K562 (cell line): ENCODE measurements at regions not wholly inside any gene's neighbourhood (a gene's known extent, or its start where the extent isn't known, plus 50 kb on each side); places are given as distances from the start of the nearest gene placed in this dataset.
A peak's percentile ranks its signal among the peaks of the same experiment; 100 is the strongest.

Experiments
- ATAC-seq: fragments of 200-7000 bp; cut with Tn5 transposase; 3 replicates; pipeline ENCODE4 v1.9.1; 2020; ENCODE audit warnings: moderate library complexity
- BruUV-seq: library from RNA; stranded (reverse); fragments of 400-500 nt; replicated peaks from 2 replicates; lab custom pipeline; 2021; lab: Mats Ljungman, UMichigan
- CTCF ChIA-PET: fragments of 300-600 bp; formaldehyde crosslinking; extraction: SDS; loops from one replicate; lab custom pipeline; 2021; ENCODE audit warnings: low intra/inter-chr PET ratio; lab: Yijun Ruan, JAX
- POLR2A ChIA-PET: fragments of 300-600, 350-650 bp; sonication (Branson Sonifier 250); formaldehyde crosslinking; extraction: SDS; loops from one replicate; lab custom pipeline; 2021; ENCODE audit warnings: antibody characterized with exemption, inconsistent platforms; lab: Yijun Ruan, JAX
- DNase-seq, 4 experiments: peaks; one replicate each; pipeline versions ENCODE4 v3.0.0 to v3.0.0-alpha.2; 2011 to 2018; ENCODE audit warnings: low spot score in 3 of 4, mixed read lengths in 3 of 4; ENCODE audit errors: extremely low read depth in 1 of 4
- FAIRE-seq: peaks from 2 replicates; lab custom pipeline; 2011; peaks lifted over from hg19 to GRCh38; lab: Jason Lieb, UNC
- H2AFZ ChIP-seq: 2 replicates; pipeline ENCODE4 v1.6.0; 2011; ENCODE audit warnings: low read depth, low read length, control low read depth, inconsistent platforms
- H3K27ac ChIP-seq: fragments of 200-600 bp; 3 replicates; pipeline ENCODE4 v1.8.0; 2011; ENCODE audit warnings: low read depth, mild to moderate bottlenecking, control low read depth, inconsistent platforms, low read length, moderate library complexity, mixed read lengths; ENCODE audit errors: extremely low read depth
- H3K27me3 ChIP-seq, 2 experiments: fragments of 300-600 bp in 1 of 2; 2 replicates in 1 of 2; 3 replicates in 1 of 2; pipeline versions ENCODE4 v1.6.0 to v1.8.0; 2011; ENCODE audit warnings: inconsistent platforms in 2 of 2, low read length in 2 of 2, mild to moderate bottlenecking in 1 of 2, mixed read lengths in 1 of 2, moderate library complexity in 1 of 2; ENCODE audit not compliant: control insufficient read depth in 2 of 2, insufficient read depth in 2 of 2
- H3K36me3 ChIP-seq: fragments of 300-600 bp; 3 replicates; pipeline ENCODE4 v1.8.0; 2011; ENCODE audit warnings: mild to moderate bottlenecking, low read length, inconsistent platforms; ENCODE audit not compliant: control insufficient read depth, insufficient read depth
- H3K4me1 ChIP-seq, 2 experiments: fragments of 200-600 bp in 1 of 2; replicated peaks in 1 of 2; 2 replicates in 1 of 2; 3 replicates in 1 of 2; pipeline versions ENCODE4 v1.5.1 to v1.8.0; 2011; ENCODE audit warnings: inconsistent platforms in 2 of 2, low read length in 2 of 2, mild to moderate bottlenecking in 1 of 2, mixed read lengths in 1 of 2, moderate library complexity in 1 of 2; ENCODE audit not compliant: control insufficient read depth in 2 of 2, insufficient read depth in 2 of 2
- H3K4me2 ChIP-seq: 2 replicates; pipeline ENCODE4 v1.6.1; 2011; ENCODE audit warnings: low read length, control low read depth, inconsistent platforms, mixed read lengths; ENCODE audit not compliant: insufficient read depth
- H3K4me3 ChIP-seq: fragments of 200-600 bp; sonication (generic), shearing (Covaris generic); 2 replicates; pipeline ENCODE4 v1.5.1; 2016; ENCODE audit warnings: control low read depth, inconsistent platforms
- H3K79me2 ChIP-seq: fragments of 200-600 bp; 3 replicates; pipeline ENCODE4 v1.8.0; 2011; ENCODE audit warnings: low read length, inconsistent platforms; ENCODE audit not compliant: control insufficient read depth, insufficient read depth
- H3K9ac ChIP-seq, 2 experiments: 2 replicates each; pipeline versions ENCODE4 v1.6.0 to v1.6.1; 2011; ENCODE audit warnings: low read depth in 2 of 2, low read length in 2 of 2, control low read depth in 1 of 2, inconsistent platforms in 1 of 2, mild to moderate bottlenecking in 1 of 2, mixed read lengths in 1 of 2; ENCODE audit not compliant: insufficient read depth in 1 of 2
- H3K9me1 ChIP-seq: one replicate; pipeline ENCODE4 v1.6.0; 2011; ENCODE audit warnings: inconsistent platforms, mild to moderate bottlenecking, low read length, moderate library complexity; ENCODE audit not compliant: control insufficient read depth, insufficient read depth
- H3K9me3 ChIP-seq: replicated peaks from 2 replicates; pipeline ENCODE4 v1.5.1; 2011; ENCODE audit warnings: low read depth, low read length, inconsistent platforms; ENCODE audit not compliant: control insufficient read depth, insufficient read depth
- H4K20me1 ChIP-seq: replicated peaks from 2 replicates; pipeline ENCODE4 v1.6.1; 2011; ENCODE audit warnings: low read length, inconsistent platforms, mixed read lengths; ENCODE audit not compliant: control insufficient read depth, insufficient read depth
- ARID1B ChIP-seq: fragments of 450-650 bp; IDR thresholded peaks from 2 replicates; pipeline ENCODE4 v1.6.1; 2016; ENCODE audit warnings: antibody characterized with exemption, mild to moderate bottlenecking, inconsistent platforms
- CEBPG ChIP-seq, 3 experiments: fragments of 200-800 bp in 1 of 3; sonication (Bioruptor generic) in 1 of 3; sonication (generic) in 1 of 3; formaldehyde crosslinking in 1 of 3; IDR thresholded peaks in 2 of 3; conservative IDR thresholded peaks in 1 of 3; 2 replicates each; pipeline versions ENCODE4 v1.6.1 to v1.8.0; 2016 to 2022; ENCODE audit warnings: missing compliant biosample characterization in 2 of 3, missing genetic modification characterization in 2 of 3, mild to moderate bottlenecking in 1 of 3, missing genetic modification reagents in 1 of 3
- FOSL1 ChIP-seq: fragments of 200-800 bp; sonication (Bioruptor generic); conservative IDR thresholded peaks from 2 replicates; pipeline ENCODE4 v1.6.1; 2016; ENCODE audit warnings: missing genetic modification characterization, missing compliant biosample characterization
- JUND ChIP-seq, 2 experiments: IDR thresholded peaks; 2 replicates in 1 of 2; 3 replicates in 1 of 2; pipeline ENCODE4 v1.6.1; 2011; ENCODE audit warnings: borderline replicate concordance in 2 of 2, low read depth in 2 of 2, low read length in 2 of 2, improper control_type of control experiment in 1 of 2, missing biosample characterization in 1 of 2, missing genetic modification characterization in 1 of 2, missing genetic modification reagents in 1 of 2
- MBD2 ChIP-seq: sonication (generic); IDR thresholded peaks from 2 replicates; pipeline ENCODE4 v1.6.1; 2016; ENCODE audit warnings: low read depth, borderline replicate concordance
- MLLT1 ChIP-seq, 2 experiments: fragments of 450-650 bp; IDR thresholded peaks; 2 replicates each; pipeline ENCODE4 v1.6.1; 2016
- MXI1 ChIP-seq: IDR thresholded peaks from 2 replicates; pipeline ENCODE4 v1.6.1; 2011; ENCODE audit warnings: low read depth, mild to moderate bottlenecking, improper control_type of control experiment, low read length
- SMAD4 ChIP-seq: fragments of 250-450 bp; sonication (Bioruptor Pico); conservative IDR thresholded peaks from 2 replicates; pipeline ENCODE4 v1.8.0; 2021; ENCODE audit warnings: inconsistent platforms, mild to moderate bottlenecking, moderate library complexity
- TCF3 ChIP-seq: sonication (generic); formaldehyde crosslinking; IDR thresholded peaks from 2 replicates; pipeline ENCODE4 v1.4.0; 2020; ENCODE audit warnings: mild to moderate bottlenecking, missing genetic modification reagents
- WHSC1 ChIP-seq: IDR thresholded peaks from one replicate; pipeline ENCODE4 v1.6.1; 2012; ENCODE audit warnings: low read length, control low read depth, inconsistent platforms
- ZNF584 ChIP-seq: fragments of 200-800 bp; sonication (Bioruptor generic); IDR thresholded peaks from 2 replicates; pipeline ENCODE4 v1.6.1; 2016; ENCODE audit warnings: low read depth, mild to moderate bottlenecking, missing genetic modification characterization, missing compliant biosample characterization
- WGBS: fragments of 100-300 bp; shearing (Covaris generic); methylation state at CpG from one replicate; pipeline ENCODE4 v1.1.6; 2016; ENCODE audit warnings: low coverage, mixed read lengths; ENCODE audit not compliant: insufficient coverage; ENCODE audit errors: missing lambda C conversion rate; 5-methylcytosine and 5-hydroxymethylcytosine counted together
- in situ Hi-C: fragments of 300-500 bp; cut with MboI; formaldehyde crosslinking; loops from 4 replicates; pipeline ENCODE4 v1.15.0; 2018; ENCODE audit warnings: inconsistent platforms, mixed read lengths
- intact Hi-C: fragments of 100-400 bp; cut with micrococcal nuclease; formaldehyde crosslinking; loops from 2 replicates; pipeline ENCODE4 v1.14.2; 2022
- TF ChIP-seq, protein P1 (sequence below): fragments of 250-450 bp; sonication (Bioruptor Pico); IDR thresholded peaks from 2 replicates; pipeline ENCODE4 v1.5.0; 2022; ENCODE audit warnings: mild to moderate bottlenecking
- TF ChIP-seq, protein P2 (sequence below): fragments of 450-650 bp; formaldehyde crosslinking; IDR thresholded peaks from 2 replicates; pipeline ENCODE4 v1.4.0; 2022; ENCODE audit warnings: mild to moderate bottlenecking, moderate library complexity

GRCh38 chr4:60216752-60217151 is 983.4 kb upstream of the ADGRL3 start:
- 0% methylated on average over 1 of the region's 1 CpG for WGBS
- Histone ChIP-seq H3K4me1 (no peaks in the 10 kb centered on the region), H4K20me1 (no peaks in the 10 kb centered on the region), H3K4me2 (no peak overlapping the region), H3K27me3 (no peaks in the 10 kb centered on the region), H2AFZ (no peak overlapping the region), H3K9me1 (no peaks in the 10 kb centered on the region), H3K36me3 (no peaks in the 10 kb centered on the region), H3K9me3 (no peaks in the 10 kb centered on the region), H3K4me3 (no peak overlapping the region), H3K9ac (no peak overlapping the region), H3K27ac (no peak overlapping the region), H3K79me2 (no peaks in the 10 kb centered on the region)
- in situ Hi-C loops (no loop called here), intact Hi-C loops (no loop called here)
- ChIA-PET CTCF (no interaction called here), POLR2A (no interaction called here)
- no peak for ATAC-seq
- TF ChIP-seq FOSL1 (peak; percentile 96), JUND (IDR thresholded peaks at IDR 0.05; ENCODE audit: borderline replicate concordance, low read depth, low read length) (peak; percentile 44; the same call in 1 of the 2 replicates), JUND (tag; IDR thresholded peaks at IDR 0.05; ENCODE audit: borderline replicate concordance, low read depth, low read length) (0 out of 3 replicates have a peak, but pooled peaks have one; percentile 35), MLLT1 (IDR thresholded peaks at IDR 0.05) (no peak), CEBPG (CRISPR knock-in tag; IDR thresholded peaks at IDR 0.05) (peak; percentile 77), CEBPG (tag; conservative IDR thresholded peaks at IDR 0.05 in 1 of 2, IDR thresholded peaks at IDR 0.05 in 1 of 2) (peak in 1 of 2 experiments; percentile 72; a peak in 2 of 4 replicates), WHSC1 (no peak), ARID1B (peak; percentile 10; the same call in 1 of the 2 replicates), MXI1 (no peak), ZNF584 (CRISPR knock-in tag) (peak; percentile 52; the same call in 1 of the 2 replicates), MBD2 (no peak), SMAD4 (CRISPR knock-in tag) (no peak), TCF3 (CRISPR knock-in tag) (0 out of 2 replicates have a peak, but pooled peaks have one; percentile 25)
- TF ChIP-seq, protein P1, sequence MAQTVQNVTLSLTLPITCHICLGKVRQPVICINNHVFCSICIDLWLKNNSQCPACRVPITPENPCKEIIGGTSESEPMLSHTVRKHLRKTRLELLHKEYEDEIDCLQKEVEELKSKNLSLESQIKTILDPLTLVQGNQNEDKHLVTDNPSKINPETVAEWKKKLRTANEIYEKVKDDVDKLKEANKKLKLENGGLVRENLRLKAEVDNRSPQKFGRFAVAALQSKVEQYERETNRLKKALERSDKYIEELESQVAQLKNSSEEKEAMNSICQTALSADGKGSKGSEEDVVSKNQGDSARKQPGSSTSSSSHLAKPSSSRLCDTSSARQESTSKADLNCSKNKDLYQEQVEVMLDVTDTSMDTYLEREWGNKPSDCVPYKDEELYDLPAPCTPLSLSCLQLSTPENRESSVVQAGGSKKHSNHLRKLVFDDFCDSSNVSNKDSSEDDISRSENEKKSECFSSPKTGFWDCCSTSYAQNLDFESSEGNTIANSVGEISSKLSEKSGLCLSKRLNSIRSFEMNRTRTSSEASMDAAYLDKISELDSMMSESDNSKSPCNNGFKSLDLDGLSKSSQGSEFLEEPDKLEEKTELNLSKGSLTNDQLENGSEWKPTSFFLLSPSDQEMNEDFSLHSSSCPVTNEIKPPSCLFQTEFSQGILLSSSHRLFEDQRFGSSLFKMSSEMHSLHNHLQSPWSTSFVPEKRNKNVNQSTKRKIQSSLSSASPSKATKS (CRISPR knock-in tag) = no peak
- TF ChIP-seq, protein P2, sequence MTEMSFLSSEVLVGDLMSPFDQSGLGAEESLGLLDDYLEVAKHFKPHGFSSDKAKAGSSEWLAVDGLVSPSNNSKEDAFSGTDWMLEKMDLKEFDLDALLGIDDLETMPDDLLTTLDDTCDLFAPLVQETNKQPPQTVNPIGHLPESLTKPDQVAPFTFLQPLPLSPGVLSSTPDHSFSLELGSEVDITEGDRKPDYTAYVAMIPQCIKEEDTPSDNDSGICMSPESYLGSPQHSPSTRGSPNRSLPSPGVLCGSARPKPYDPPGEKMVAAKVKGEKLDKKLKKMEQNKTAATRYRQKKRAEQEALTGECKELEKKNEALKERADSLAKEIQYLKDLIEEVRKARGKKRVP = 0 out of 2 replicates have a peak, but pooled peaks have one; percentile 56
- no peak for DNase-seq
- FAIRE-seq = no peak
- BruUV-seq = no TSS peak
